ENCODE measurements at regions not wholly inside any gene's neighbourhood (a gene's known extent, or its start where the extent isn't known, plus 50 kb on each side); places are given as distances from the start of the nearest gene placed in this dataset.

GRCh38 chr15:72972362-72972761 is 79.9 kb upstream of the NEO1 start:
- TF ChIP-seq CTCF (IDR thresholded peaks at IDR 0.05) (no peak), EZH2 (IDR thresholded peaks at IDR 0.05; ENCODE audit: borderline replicate concordance, insufficient read depth, low read depth, low read length, poor library complexity, severe bottlenecking) (no peak)

All from B cell (primary cell).